H9 (cell line): ENCODE measurements at regions not wholly inside any gene's neighbourhood (a gene's known extent, or its start where the extent isn't known, plus 50 kb on each side); places are given as distances from the start of the nearest gene placed in this dataset.

Experiments
- DNase-seq: peaks from one replicate; pipeline ENCODE4 v3.0.0-alpha.2; 2017
- H2AFZ ChIP-seq: one replicate; pipeline ENCODE4 v1.6.1; 2013; ENCODE audit warnings: mild to moderate bottlenecking, low read length, control low read depth, moderate library complexity
- H2AK5ac ChIP-seq: 2 replicates; pipeline ENCODE4 v1.6.1; 2013; ENCODE audit warnings: low read length, control low read depth, mixed read lengths; ENCODE audit not compliant: insufficient read length
- H2BK120ac ChIP-seq: one replicate; pipeline ENCODE4 v1.6.1; 2013; ENCODE audit warnings: low read depth, mild to moderate bottlenecking, low read length, control low read depth, inconsistent platforms; ENCODE audit not compliant: poor library complexity, severe bottlenecking
- H2BK12ac ChIP-seq: 2 replicates; pipeline ENCODE4 v1.6.1; 2013; ENCODE audit warnings: low read length, control low read depth, mixed read lengths, low read depth; ENCODE audit not compliant: insufficient read length
- H2BK15ac ChIP-seq: 2 replicates; pipeline ENCODE4 v1.6.1; 2013; ENCODE audit warnings: low read depth, low read length, control low read depth
- H2BK20ac ChIP-seq: one replicate; pipeline ENCODE4 v1.6.1; 2013; ENCODE audit warnings: low read depth, mild to moderate bottlenecking, low read length, control low read depth, inconsistent platforms; ENCODE audit not compliant: poor library complexity, severe bottlenecking
- H2BK5ac ChIP-seq: 2 replicates; pipeline ENCODE4 v1.6.1; 2013; ENCODE audit warnings: low read length, control low read depth, mixed read lengths; ENCODE audit not compliant: insufficient read length
- H3K14ac ChIP-seq: 2 replicates; pipeline ENCODE4 v1.6.1; 2013; ENCODE audit warnings: low read length, control low read depth; ENCODE audit not compliant: insufficient read depth
- H3K18ac ChIP-seq: 2 replicates; pipeline ENCODE4 v1.6.1; 2013; ENCODE audit warnings: low read depth, mild to moderate bottlenecking, mixed read lengths, low read length, control low read depth; ENCODE audit not compliant: insufficient read length
- H3K23ac ChIP-seq: 2 replicates; pipeline ENCODE4 v1.6.1; 2013; ENCODE audit warnings: low read length, control low read depth, mixed read lengths, low read depth; ENCODE audit not compliant: insufficient read length
- H3K23me2 ChIP-seq: 2 replicates; pipeline ENCODE4 v1.6.1; 2013; ENCODE audit warnings: low read depth, mild to moderate bottlenecking, mixed read lengths, low read length, control low read depth; ENCODE audit not compliant: insufficient read length, poor library complexity, severe bottlenecking
- H3K27ac ChIP-seq: 2 replicates; pipeline ENCODE4 v1.5.1; 2013; ENCODE audit warnings: low read length, control low read depth, mixed read lengths, low read depth; ENCODE audit not compliant: insufficient read length
- H3K27me3 ChIP-seq: 2 replicates; pipeline ENCODE4 v1.6.1; 2013; ENCODE audit warnings: low read length, control low read depth, inconsistent platforms; ENCODE audit not compliant: insufficient read depth
- H3K4ac ChIP-seq: 2 replicates; pipeline ENCODE4 v1.6.1; 2013; ENCODE audit warnings: low read depth, mild to moderate bottlenecking, control low read depth, inconsistent platforms, low read length, moderate library complexity
- H3K4me1 ChIP-seq: 2 replicates; pipeline ENCODE4 v1.6.1; 2013; ENCODE audit warnings: low read length, control low read depth, inconsistent platforms; ENCODE audit not compliant: insufficient read depth
- H3K4me2 ChIP-seq: 2 replicates; pipeline ENCODE4 v1.6.1; 2013; ENCODE audit warnings: low read length, control low read depth, mixed read lengths; ENCODE audit not compliant: insufficient read length, insufficient read depth
- H3K56ac ChIP-seq: 2 replicates; pipeline ENCODE4 v1.6.1; 2013; ENCODE audit warnings: low read depth, mild to moderate bottlenecking, mixed read lengths, low read length, control low read depth; ENCODE audit not compliant: insufficient read length
- H3K79me1 ChIP-seq: 2 replicates; pipeline ENCODE4 v1.6.1; 2013; ENCODE audit warnings: low read depth, mild to moderate bottlenecking, moderate library complexity, low read length, control low read depth, inconsistent platforms; ENCODE audit not compliant: insufficient read depth, poor library complexity, severe bottlenecking
- H3K79me2 ChIP-seq: 2 replicates; pipeline ENCODE4 v1.6.1; 2013; ENCODE audit warnings: low read length, control low read depth, inconsistent platforms; ENCODE audit not compliant: insufficient read depth
- H3K9ac ChIP-seq: 2 replicates; pipeline ENCODE4 v1.6.1; 2013; ENCODE audit warnings: low read length, control low read depth, mixed read lengths; ENCODE audit not compliant: insufficient read length; ENCODE audit errors: extremely low read depth
- H3K9me3 ChIP-seq: one replicate; pipeline ENCODE4 v1.6.1; 2013; ENCODE audit warnings: low read depth, low read length, inconsistent platforms; ENCODE audit not compliant: control insufficient read depth
- H3T11ph ChIP-seq: one replicate; pipeline ENCODE4 v1.6.1; 2013; ENCODE audit warnings: mild to moderate bottlenecking, low read length, control low read depth, inconsistent platforms
- H4K20me1 ChIP-seq: one replicate; pipeline ENCODE4 v1.6.1; 2013; ENCODE audit not compliant: control insufficient read depth, insufficient read length, insufficient read depth
- H4K5ac ChIP-seq: 2 replicates; pipeline ENCODE4 v1.6.1; 2013; ENCODE audit warnings: low read depth, mild to moderate bottlenecking, mixed read lengths, low read length, control low read depth; ENCODE audit not compliant: insufficient read length
- H4K8ac ChIP-seq: replicated peaks from 2 replicates; pipeline ENCODE4 v1.6.1; 2013; ENCODE audit warnings: low read length, control low read depth, mixed read lengths, low read depth; ENCODE audit not compliant: insufficient read length
- H4K91ac ChIP-seq: 2 replicates; pipeline ENCODE4 v1.6.1; 2013; ENCODE audit warnings: low read depth, mild to moderate bottlenecking, moderate library complexity, mixed read lengths, low read length, control low read depth; ENCODE audit not compliant: insufficient read length
- H3K27ac Mint-ChIP-seq, 3 experiments: 2 replicates in 2 of 3; 3 replicates in 1 of 3; pipeline ENCODE4 v1.8.0; 2020 to 2021; ENCODE audit warnings: mixed read lengths in 3 of 3, mild to moderate bottlenecking in 1 of 3, moderate library complexity in 1 of 3
- H3K27me3 Mint-ChIP-seq: 2 replicates; pipeline ENCODE4 v1.8.0; 2021; ENCODE audit warnings: low read depth, mild to moderate bottlenecking, moderate library complexity, mixed read lengths
- H3K36me3 Mint-ChIP-seq, 3 experiments: 2 replicates in 2 of 3; 3 replicates in 1 of 3; pipeline ENCODE4 v1.8.0; 2020 to 2021; ENCODE audit warnings: low read depth in 3 of 3, mixed read lengths in 3 of 3; ENCODE audit not compliant: insufficient read depth in 1 of 3
- H3K4me1 Mint-ChIP-seq, 2 experiments: 2 replicates each; pipeline ENCODE4 v1.8.0; 2020; ENCODE audit warnings: mixed read lengths in 2 of 2
- H3K4me3 Mint-ChIP-seq, 2 experiments: 2 replicates in 1 of 2; 3 replicates in 1 of 2; pipeline ENCODE4 v1.8.0; 2020 to 2021; ENCODE audit warnings: mild to moderate bottlenecking in 2 of 2, mixed read lengths in 2 of 2, moderate library complexity in 1 of 2
- H3K9me3 Mint-ChIP-seq, 2 experiments: 2 replicates in 1 of 2; 3 replicates in 1 of 2; pipeline ENCODE4 v1.8.0; 2020; ENCODE audit warnings: mild to moderate bottlenecking in 2 of 2, mixed read lengths in 2 of 2, moderate library complexity in 1 of 2
- WGBS: extraction: QIAGEN DNeasy Blood & Tissue Kit; methylation state at CpG from one replicate; pipeline ENCODE4 v1.1.7; 2013; ENCODE audit warnings: missing lambda C conversion rate, low lambda C conversion rate, mixed read lengths; ENCODE audit not compliant: insufficient read length; ENCODE audit errors: extremely low coverage; 5-methylcytosine and 5-hydroxymethylcytosine counted together
- TF ChIP-seq, protein P1 (sequence below): fragments of 200-600 bp; sonication (generic); conservative IDR thresholded peaks from 3 replicates; pipeline ENCODE4 v1.8.0; 2021; ENCODE audit warnings: antibody characterized with exemption, mild to moderate bottlenecking

DNA sequence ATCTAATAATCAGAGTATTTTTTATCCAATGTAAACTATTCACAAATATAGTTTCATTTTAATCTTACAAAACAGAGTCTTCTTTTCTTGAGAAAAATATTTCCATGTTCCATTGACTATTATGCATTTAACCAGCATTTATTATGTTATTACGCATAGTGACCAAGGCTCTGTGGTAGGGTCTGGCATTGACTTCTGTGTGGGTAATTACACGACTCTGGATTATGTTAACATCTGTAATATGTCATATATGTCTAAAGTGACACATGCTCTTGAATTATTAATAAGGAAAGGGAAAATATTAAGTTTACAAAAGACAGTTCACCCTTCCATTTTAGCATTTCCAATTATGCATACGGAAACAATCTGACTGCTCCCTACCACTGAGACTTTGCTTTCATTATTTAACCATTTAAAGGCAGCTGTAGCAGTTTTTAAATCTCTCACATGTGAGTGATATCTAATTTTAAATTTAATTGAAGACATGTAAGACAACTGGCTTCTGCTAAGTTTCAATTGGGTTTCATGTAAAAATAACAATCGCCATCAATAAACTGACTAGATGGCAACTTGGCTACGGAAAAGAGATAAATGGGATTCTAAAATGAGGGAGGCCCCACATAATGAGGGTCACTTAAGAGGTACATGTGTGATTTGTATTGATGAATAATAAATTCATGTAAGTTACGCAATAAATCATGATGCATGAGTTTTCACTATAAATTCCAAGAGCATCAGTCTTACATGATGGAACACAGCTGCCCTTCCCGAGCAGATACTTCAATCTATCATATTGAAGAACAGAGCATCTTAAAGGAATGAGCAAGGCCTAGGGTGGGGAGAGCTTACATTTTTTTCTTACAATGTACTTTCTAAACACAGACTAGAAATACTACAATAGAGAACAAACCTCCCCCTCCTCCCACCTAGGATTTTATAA, 1056.8 kb downstream of the MAT2B start:
- H3K9ac ChIP-seq = no peak overlapping the region
- no peaks in the 10 kb centered on the region for H3K27me3 ChIP-seq
- H3K9me3 ChIP-seq = no peaks in the 10 kb centered on the region
- no peak overlapping the region for H2BK20ac ChIP-seq
- H3K23ac ChIP-seq = no peak overlapping the region
- H3K79me1 ChIP-seq = no peaks in the 10 kb centered on the region
- H3K4ac ChIP-seq = no peak overlapping the region
- H2BK120ac ChIP-seq = no peak overlapping the region
- no peak overlapping the region for H2AFZ ChIP-seq
- H3K4me1 ChIP-seq = no peaks in the 10 kb centered on the region
- no peak overlapping the region for H4K91ac ChIP-seq
- H3T11ph ChIP-seq = no peak overlapping the region
- no peak overlapping the region for H2BK12ac ChIP-seq
- peaks cover 5 to 9% of the 10 kb centered on the region in 2 experiments for H3K4me1 Mint-ChIP-seq
- H4K8ac ChIP-seq = no peak overlapping the region
- H2BK15ac ChIP-seq = no peak overlapping the region
- H4K20me1 ChIP-seq = no peaks in the 10 kb centered on the region
- H3K79me2 ChIP-seq = no peaks in the 10 kb centered on the region
- no peak overlapping the region for H3K4me3 Mint-ChIP-seq
- TF ChIP-seq, protein P1, sequence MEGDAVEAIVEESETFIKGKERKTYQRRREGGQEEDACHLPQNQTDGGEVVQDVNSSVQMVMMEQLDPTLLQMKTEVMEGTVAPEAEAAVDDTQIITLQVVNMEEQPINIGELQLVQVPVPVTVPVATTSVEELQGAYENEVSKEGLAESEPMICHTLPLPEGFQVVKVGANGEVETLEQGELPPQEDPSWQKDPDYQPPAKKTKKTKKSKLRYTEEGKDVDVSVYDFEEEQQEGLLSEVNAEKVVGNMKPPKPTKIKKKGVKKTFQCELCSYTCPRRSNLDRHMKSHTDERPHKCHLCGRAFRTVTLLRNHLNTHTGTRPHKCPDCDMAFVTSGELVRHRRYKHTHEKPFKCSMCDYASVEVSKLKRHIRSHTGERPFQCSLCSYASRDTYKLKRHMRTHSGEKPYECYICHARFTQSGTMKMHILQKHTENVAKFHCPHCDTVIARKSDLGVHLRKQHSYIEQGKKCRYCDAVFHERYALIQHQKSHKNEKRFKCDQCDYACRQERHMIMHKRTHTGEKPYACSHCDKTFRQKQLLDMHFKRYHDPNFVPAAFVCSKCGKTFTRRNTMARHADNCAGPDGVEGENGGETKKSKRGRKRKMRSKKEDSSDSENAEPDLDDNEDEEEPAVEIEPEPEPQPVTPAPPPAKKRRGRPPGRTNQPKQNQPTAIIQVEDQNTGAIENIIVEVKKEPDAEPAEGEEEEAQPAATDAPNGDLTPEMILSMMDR = no peak
- no peak overlapping the region for H3K27ac ChIP-seq
- no peak overlapping the region for H3K18ac ChIP-seq
- no peaks in the 10 kb centered on the region for H3K23me2 ChIP-seq
- H3K4me2 ChIP-seq = no peak overlapping the region
- H3K27ac Mint-ChIP-seq = no peak overlapping the region
- H3K27me3 Mint-ChIP-seq = no peaks in the 10 kb centered on the region
- no peak for DNase-seq
- H3K14ac ChIP-seq = no peak overlapping the region
- no peak overlapping the region for H4K5ac ChIP-seq
- H3K9me3 Mint-ChIP-seq = no peaks in the 10 kb centered on the region
- H2BK5ac ChIP-seq = no peak overlapping the region
- no peak overlapping the region for H3K56ac ChIP-seq
- no peak overlapping the region for H2AK5ac ChIP-seq
- no peaks in the 10 kb centered on the region for H3K36me3 Mint-ChIP-seq
- WGBS = no CpG with 5 or more reads among the region's 7 CpGs
